Skeletal muscle tissue (tissue), 3 donors: ENCODE measurements at regions not wholly inside any gene's neighbourhood (a gene's known extent, or its start where the extent isn't known, plus 50 kb on each side); places are given as distances from the start of the nearest gene placed in this dataset.
A peak's percentile ranks its signal among the peaks of the same experiment; 100 is the strongest.
"Not testable (repeated sequence)": the region's sequence is repeated elsewhere in the genome, so short reads cannot be mapped to it uniquely, and the experiment has no call there.

Experiments used
- H3K27ac ChIP-seq: one replicate; pipeline ENCODE4 v1.7.0; 2013; ENCODE audit warnings: mild to moderate bottlenecking, low read depth, low read length, inconsistent platforms
- H3K27me3 ChIP-seq, 3 donors: one replicate each; pipeline ENCODE4 v1.7.0; 2013; ENCODE audit warnings: low read length in 3 of 3; ENCODE audit not compliant: control insufficient read depth in 3 of 3, insufficient read depth in 3 of 3
- H3K36me3 ChIP-seq, 3 donors: one replicate each; pipeline ENCODE4 v1.7.0; 2013; ENCODE audit warnings: low read length in 3 of 3; ENCODE audit not compliant: control insufficient read depth in 3 of 3, insufficient read depth in 3 of 3
- H3K4me1 ChIP-seq, 3 donors: one replicate each; pipeline ENCODE4 v1.7.0; 2013; ENCODE audit warnings: low read length in 3 of 3, mild to moderate bottlenecking in 3 of 3; ENCODE audit not compliant: control insufficient read depth in 3 of 3, insufficient read depth in 3 of 3
- H3K4me3 ChIP-seq, 3 donors: one replicate each; pipeline ENCODE4 v1.7.0; 2013; ENCODE audit warnings: low read length in 3 of 3
- H3K9ac ChIP-seq, 3 donors: one replicate each; pipeline ENCODE4 v1.7.0; 2013; ENCODE audit warnings: low read length in 3 of 3, mild to moderate bottlenecking in 3 of 3, moderate library complexity in 2 of 3, low read depth in 1 of 3
- H3K9me3 ChIP-seq, 3 donors: one replicate each; pipeline ENCODE4 v1.7.0; 2013; ENCODE audit warnings: low read length in 3 of 3; ENCODE audit not compliant: control insufficient read depth in 3 of 3
- donor health status: Osteomylitis.

DNA sequence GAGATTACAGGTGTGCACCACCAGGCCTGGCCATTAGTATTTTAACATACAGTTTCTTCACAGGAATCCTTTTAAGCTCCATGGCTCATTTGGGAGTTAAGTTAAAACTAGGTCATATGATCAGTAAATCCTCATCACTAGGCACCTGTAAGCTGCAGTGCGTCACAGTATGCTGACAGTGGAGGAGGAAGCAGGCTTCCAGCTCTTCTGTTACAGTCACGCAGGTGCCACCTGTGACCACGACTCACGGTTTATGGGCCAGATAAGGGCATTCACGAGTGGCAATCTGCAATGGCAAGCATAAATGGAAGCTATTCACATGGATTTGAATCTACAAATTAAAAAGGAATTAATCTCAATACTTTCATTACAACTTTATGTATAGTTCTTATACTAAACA is 129.4 kb upstream of the BCOR start:
- H3K27me3 ChIP-seq = no peaks in the 10 kb centered on the region
- no peak overlapping the region for H3K4me3 ChIP-seq
- H3K36me3 ChIP-seq = no peaks in the 10 kb centered on the region
- H3K9me3 ChIP-seq = no peaks in the 10 kb centered on the region
- no peaks in the 10 kb centered on the region for H3K4me1 ChIP-seq
- H3K27ac ChIP-seq = no peak overlapping the region
- H3K9ac ChIP-seq = no peak overlapping the region

DNA sequence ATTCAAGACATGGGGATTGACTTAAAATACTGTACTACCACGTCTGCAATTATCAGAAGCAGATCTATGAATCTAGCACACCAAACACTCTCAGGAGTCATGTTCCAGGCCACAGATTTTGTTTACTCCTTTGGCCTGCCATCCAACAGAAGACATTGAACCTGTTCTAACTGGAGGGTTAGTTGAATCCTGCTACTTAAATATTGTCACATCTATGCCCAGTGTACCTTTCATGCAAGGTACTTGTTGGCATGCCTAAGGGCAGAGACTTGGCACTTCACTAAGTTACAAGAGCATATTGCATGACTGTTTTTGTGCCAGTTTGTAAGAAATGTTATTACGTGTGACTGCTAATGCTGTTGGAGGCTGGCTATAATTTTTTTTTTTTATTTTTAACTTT is 126.9 kb upstream of the BCOR start:
- H3K9ac ChIP-seq = no peak overlapping the region
- no peaks in the 10 kb centered on the region for H3K36me3 ChIP-seq
- H3K27ac ChIP-seq = no peak overlapping the region
- H3K27me3 ChIP-seq = no peaks in the 10 kb centered on the region
- no peak overlapping the region for H3K4me3 ChIP-seq
- H3K9me3 ChIP-seq = peaks cover 0 to 8% (median 0%) of the 10 kb centered on the region in 3 donors
- H3K4me1 ChIP-seq = no peaks in the 10 kb centered on the region

GRCh38 chrX:40222612-40223011 is 124.9 kb upstream of the BCOR start:
- not testable (repeated sequence) for H3K36me3 ChIP-seq

DNA sequence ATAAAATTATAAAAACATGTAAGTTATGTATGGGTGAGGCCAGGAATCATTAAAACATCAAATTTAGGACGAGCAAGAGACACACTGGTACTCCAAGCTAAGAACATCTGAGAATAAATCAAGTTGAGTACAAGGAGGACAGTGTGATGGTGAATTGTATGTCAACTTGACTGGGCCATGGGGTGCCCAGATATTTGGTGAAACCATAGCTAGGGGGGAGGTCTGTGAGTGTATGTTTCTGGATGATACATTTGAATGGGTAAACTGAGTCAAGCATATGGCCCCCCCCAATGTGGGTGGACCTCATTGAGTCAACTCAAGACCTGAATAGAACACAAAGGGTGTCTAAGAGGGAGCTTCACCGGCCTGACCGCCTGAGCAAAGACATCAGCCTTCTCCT is 115.3 kb upstream of the BCOR start:
- Histone ChIP-seq H3K4me1 (no peaks in the 10 kb centered on the region), H3K27ac (no peak overlapping the region), H3K4me3 (no peak overlapping the region), H3K9ac (no peak overlapping the region), H3K27me3 (no peaks in the 10 kb centered on the region), H3K9me3 (peaks cover 0 to 3% (median under 1%) of the 10 kb centered on the region in 3 donors), H3K36me3 (no peaks in the 10 kb centered on the region)

More at GRCh38 chrX:40222612-40223011, 124.9 kb upstream of the BCOR start:
- not testable (repeated sequence) for H3K9ac ChIP-seq, H3K4me3 ChIP-seq, H3K27me3 ChIP-seq, H3K9me3 ChIP-seq, H3K4me1 ChIP-seq, H3K27ac ChIP-seq

DNA sequence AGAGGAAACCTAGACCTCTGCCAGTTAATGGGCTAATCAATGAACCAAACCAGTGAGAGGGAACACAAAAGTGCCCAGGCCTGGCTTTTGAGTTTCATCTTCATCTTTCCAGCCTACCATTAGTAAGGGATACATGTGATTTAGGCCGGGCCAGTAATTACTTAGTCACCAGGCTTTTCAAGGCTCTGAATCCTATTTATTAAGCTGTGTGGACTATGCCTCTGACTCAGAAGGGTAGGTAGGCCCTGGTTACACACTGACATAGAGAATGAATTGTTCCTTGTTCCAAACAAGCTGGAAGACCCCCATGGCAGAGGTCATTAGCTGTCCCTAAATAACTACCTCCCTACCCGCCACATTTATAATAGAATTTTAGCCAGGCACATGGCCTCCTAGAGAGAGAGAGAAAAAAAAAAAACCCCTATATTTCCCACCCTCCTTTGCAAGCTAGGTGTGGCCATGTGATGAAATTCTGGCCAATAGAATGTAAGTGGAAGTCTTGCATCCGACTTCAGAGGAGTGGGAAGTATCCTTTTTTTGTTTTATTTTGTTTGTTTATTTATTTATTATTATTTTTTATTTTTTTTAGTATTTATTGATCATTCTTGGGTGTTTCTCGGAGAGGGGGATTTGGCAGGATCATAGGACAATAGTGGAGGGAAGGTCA is 112.3 kb upstream of the BCOR start:
- Histone ChIP-seq H3K9ac (no peak overlapping the region), H3K27me3 (no peaks in the 10 kb centered on the region), H3K27ac (no peak overlapping the region), H3K9me3 (peaks cover 0 to 3% (median 0%) of the 10 kb centered on the region in 3 donors), H3K4me3 (no peak overlapping the region), H3K36me3 (no peaks in the 10 kb centered on the region), H3K4me1 (peaks cover 0 to 3% (median 0%) of the 10 kb centered on the region in 3 donors)

DNA sequence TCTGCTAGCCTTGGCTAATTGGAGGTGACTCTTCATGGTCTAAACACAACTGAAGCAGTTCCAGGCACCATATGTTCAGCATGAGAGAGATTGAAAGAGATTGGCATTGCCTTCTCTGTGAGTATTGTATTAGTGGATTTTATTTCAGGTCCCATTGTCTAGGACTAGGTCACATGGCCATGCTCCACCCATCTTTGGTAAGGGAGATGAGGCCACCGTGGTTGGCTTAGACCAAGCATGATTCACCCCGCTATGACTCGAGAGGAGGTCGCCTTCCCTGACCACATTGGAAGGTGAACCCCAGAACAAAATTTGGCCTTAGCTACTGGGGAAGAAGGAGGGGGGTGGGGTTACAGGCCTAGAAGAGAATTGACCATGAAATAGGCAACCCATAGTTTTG is 109.9 kb upstream of the BCOR start:
- Histone ChIP-seq H3K27ac (no peak overlapping the region), H3K4me3 (no peak overlapping the region), H3K4me1 (peaks cover 0 to 3% (median 0%) of the 10 kb centered on the region in 3 donors), H3K36me3 (no peaks in the 10 kb centered on the region), H3K9me3 (no peaks in the 10 kb centered on the region), H3K27me3 (no peaks in the 10 kb centered on the region), H3K9ac (no peak overlapping the region)

GRCh38 chrX:40205471-40205870 is 107.7 kb upstream of the BCOR start:
- Histone ChIP-seq H3K9ac (peak overlapping the region in 1 of 3 donors; percentile 25), H3K9me3 (no peaks in the 10 kb centered on the region), H3K4me3 (no peak overlapping the region), H3K4me1 (peaks cover 0 to 3% (median 0%) of the 10 kb centered on the region in 3 donors), H3K27ac (no peak overlapping the region), H3K27me3 (no peaks in the 10 kb centered on the region), H3K36me3 (no peaks in the 10 kb centered on the region)

GRCh38 chrX:40202456-40202855 is 104.7 kb upstream of the BCOR start:
- H3K4me3 ChIP-seq = no peak overlapping the region
- H3K9me3 ChIP-seq = no peaks in the 10 kb centered on the region
- H3K27me3 ChIP-seq = no peaks in the 10 kb centered on the region
- no peaks in the 10 kb centered on the region for H3K36me3 ChIP-seq
- H3K27ac ChIP-seq = no peak overlapping the region
- peaks cover 0 to 3% (median 0%) of the 10 kb centered on the region in 3 donors for H3K4me1 ChIP-seq
- H3K9ac ChIP-seq = no peak overlapping the region

- Histone ChIP-seq H3K9ac (no peak overlapping the region), H3K9me3 (no peaks in the 10 kb centered on the region), H3K27ac (no peak overlapping the region), H3K36me3 (no peaks in the 10 kb centered on the region), H3K4me1 (peaks cover 0 to 3% (median 0%) of the 10 kb centered on the region in 3 donors), H3K4me3 (no peak overlapping the region), H3K27me3 (no peaks in the 10 kb centered on the region)
Measured at GRCh38 chrX:40201329-40201885, 103.6 kb upstream of the BCOR start.

DNA sequence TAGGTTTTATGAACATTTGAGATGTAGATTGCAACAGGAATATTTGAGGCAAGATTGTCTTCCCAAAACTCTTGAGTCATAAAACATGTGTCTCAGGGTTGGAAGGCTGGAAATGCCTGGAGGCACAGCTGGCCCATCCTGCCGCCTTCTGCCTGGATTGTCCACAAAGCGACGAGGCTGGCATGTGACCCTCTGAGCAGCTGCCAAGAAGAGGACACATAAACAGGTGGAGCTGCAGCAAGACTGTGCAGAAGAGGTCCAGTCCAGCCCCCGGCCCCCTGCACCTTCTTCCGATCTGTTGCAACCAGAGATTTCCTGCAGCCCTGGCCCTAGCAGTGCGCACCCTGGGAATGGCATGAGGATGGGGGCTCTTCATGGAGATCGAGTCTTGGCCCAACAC is 101.9 kb upstream of the BCOR start:
- H3K27me3 ChIP-seq = no peaks in the 10 kb centered on the region
- no peak overlapping the region for H3K27ac ChIP-seq
- peaks cover 0 to 3% (median 0%) of the 10 kb centered on the region in 3 donors for H3K9me3 ChIP-seq
- H3K4me3 ChIP-seq = no peak overlapping the region
- no peaks in the 10 kb centered on the region for H3K4me1 ChIP-seq
- no peak overlapping the region for H3K9ac ChIP-seq
- no peaks in the 10 kb centered on the region for H3K36me3 ChIP-seq
